ENCODE measurements at regions not wholly inside any gene's neighbourhood (a gene's known extent, or its start where the extent isn't known, plus 50 kb on each side); places are given as distances from the start of the nearest gene placed in this dataset.

- no peak for DNase-seq
These were observed 225.2 kb downstream of the GAS1 start for GRCh38 chr9:86721843-86722705.

GRCh38 chr9:86721226-86721781 lies 226.0 kb downstream of the GAS1 start:
- no peak for DNase-seq

GRCh38 chr9:86720639-86721225 lies 226.6 kb downstream of the GAS1 start:
- no peak for DNase-seq

GRCh38 chr9:86718388-86719049 lies 228.8 kb downstream of the GAS1 start:
- DNase-seq, result no peak

- no peak for DNase-seq
These were observed 230.9 kb downstream of the GAS1 start for GRCh38 chr9:86716326-86716922.

GRCh38 chr9:86714999-86715398 lies 232.3 kb downstream of the GAS1 start:
- DNase-seq, result no peak

GRCh38 chr9:86713970-86714369 lies 233.3 kb downstream of the GAS1 start:
- no peak for DNase-seq

GRCh38 chr9:86713470-86713869 lies 233.8 kb downstream of the GAS1 start:
- DNase-seq, result no peak

- no peak for DNase-seq
These were observed 238.1 kb downstream of the GAS1 start for GRCh38 chr9:86708918-86709835.

GRCh38 chr9:86707932-86708510 lies 239.3 kb downstream of the GAS1 start:
- DNase-seq, result no peak

- no peak for DNase-seq
These were observed 240.9 kb downstream of the GAS1 start for GRCh38 chr9:86706391-86706790.

GRCh38 chr9:86705490-86705889 lies 241.8 kb downstream of the GAS1 start:
- no peak for DNase-seq

- no peak for DNase-seq
These were observed 244.0 kb downstream of the GAS1 start for GRCh38 chr9:86703346-86703745.

GRCh38 chr9:86700629-86701028 lies 246.7 kb downstream of the GAS1 start:
- DNase-seq, result no peak

- DNase-seq, result no peak
These were observed 249.3 kb downstream of the GAS1 start for GRCh38 chr9:86697999-86698398.

- no peak for DNase-seq
These were observed 250.1 kb downstream of the GAS1 start for GRCh38 chr9:86697213-86697612.

- no peak for DNase-seq
These were observed 251.3 kb downstream of the GAS1 start for GRCh38 chr9:86695910-86696424.

- no peak for DNase-seq
These were observed 257.3 kb downstream of the GAS1 start for GRCh38 chr9:86690034-86690433.

- no peak for DNase-seq
These were observed 259.5 kb downstream of the GAS1 start for GRCh38 chr9:86687788-86688187.

- DNase-seq, result no peak
These were observed 261.8 kb downstream of the GAS1 start for GRCh38 chr9:86685556-86685955.

GRCh38 chr9:86684148-86684547 lies 263.2 kb downstream of the GAS1 start:
- DNase-seq, result no peak

GRCh38 chr9:86682240-86682639 lies 265.1 kb downstream of the GAS1 start:
- no peak for DNase-seq
